HG02970 (cell line): ENCODE measurements at regions not wholly inside any gene's neighbourhood (a gene's known extent, or its start where the extent isn't known, plus 50 kb on each side); places are given as distances from the start of the nearest gene placed in this dataset.
"Not testable (repeated sequence)": the region's sequence is repeated elsewhere in the genome, so short reads cannot be mapped to it uniquely, and the experiment has no call there.

ENCODE experiments used
- ATAC-seq: cut with Tn5 transposase; IDR thresholded peaks from one replicate; pipeline ENCODE4 v1.9.1; 2021; ENCODE audit warnings: mild to moderate bottlenecking, moderate library complexity, moderate number of reproducible peaks; ENCODE audit not compliant: unreplicated experiment, low FRiP score

GRCh38 chr20:19921284-19921793, 95.8 kb upstream of the NAA20 start:
- no peak for ATAC-seq

- ATAC-seq: not testable (repeated sequence)
Measured at GRCh38 chr20:19921829-19922228, 95.3 kb upstream of the NAA20 start.

- ATAC-seq: no peak
Measured at GRCh38 chr20:19922716-19923115, 94.4 kb upstream of the NAA20 start.

DNA sequence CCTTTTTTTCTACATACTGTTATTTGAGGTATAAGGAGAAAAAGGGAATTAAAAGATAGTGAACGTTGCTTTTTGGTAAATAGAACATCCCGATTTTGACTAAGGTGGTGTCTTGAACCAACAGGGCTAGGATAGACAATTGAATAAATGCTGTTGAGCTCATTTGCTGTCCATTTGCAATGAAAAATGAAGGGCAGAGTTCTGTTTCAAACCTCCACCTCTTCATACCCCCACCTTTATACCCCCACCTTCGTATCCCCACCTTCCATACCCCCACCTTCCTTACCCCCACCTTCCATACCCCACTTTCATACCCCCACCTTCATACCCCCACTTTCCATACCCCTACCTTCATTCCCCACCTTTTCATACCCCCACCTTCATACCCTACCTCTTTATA, 93.4 kb upstream of the NAA20 start:
- ATAC-seq: no peak

GRCh38 chr20:19924255-19924654, 92.9 kb upstream of the NAA20 start:
- ATAC-seq: no peak

- ATAC-seq: no peak
Measured at GRCh38 chr20:19926591-19926990, 90.6 kb upstream of the NAA20 start.

DNA sequence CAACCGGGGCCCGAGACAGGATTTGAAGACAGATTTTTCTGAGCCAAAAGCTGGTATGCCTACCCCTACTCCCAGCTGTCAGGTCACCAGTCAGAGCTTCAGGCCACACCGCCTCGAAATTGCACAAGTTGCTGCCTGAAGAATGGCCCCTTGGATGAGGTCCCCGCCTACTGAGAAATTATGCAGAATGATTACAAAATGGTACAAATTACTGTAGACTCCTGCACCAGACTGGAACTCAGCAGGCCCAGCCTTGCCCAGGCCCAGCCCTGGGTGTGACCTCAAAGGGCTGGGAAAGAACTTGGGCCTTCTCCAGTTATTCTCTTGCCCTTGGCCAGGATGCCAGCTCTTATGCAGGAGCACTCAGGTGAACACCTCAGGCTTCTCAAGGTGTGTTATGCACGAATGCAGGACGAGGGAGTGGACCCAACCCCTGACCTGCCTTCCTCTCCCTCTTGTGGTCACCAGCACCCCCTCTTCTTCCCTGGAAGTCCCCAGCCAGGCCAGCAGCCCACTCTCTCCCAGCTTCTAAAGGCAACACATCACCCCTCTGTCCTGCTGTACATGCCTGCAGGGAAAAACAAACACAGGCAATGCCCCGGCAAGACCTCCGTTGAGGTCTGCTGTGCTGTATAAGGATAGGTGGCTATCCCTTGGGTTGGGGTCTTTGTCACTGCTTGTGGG, 88.7 kb upstream of the NAA20 start:
- ATAC-seq: no peak

GRCh38 chr20:19929012-19929360, 88.2 kb upstream of the NAA20 start:
- ATAC-seq: no peak

DNA sequence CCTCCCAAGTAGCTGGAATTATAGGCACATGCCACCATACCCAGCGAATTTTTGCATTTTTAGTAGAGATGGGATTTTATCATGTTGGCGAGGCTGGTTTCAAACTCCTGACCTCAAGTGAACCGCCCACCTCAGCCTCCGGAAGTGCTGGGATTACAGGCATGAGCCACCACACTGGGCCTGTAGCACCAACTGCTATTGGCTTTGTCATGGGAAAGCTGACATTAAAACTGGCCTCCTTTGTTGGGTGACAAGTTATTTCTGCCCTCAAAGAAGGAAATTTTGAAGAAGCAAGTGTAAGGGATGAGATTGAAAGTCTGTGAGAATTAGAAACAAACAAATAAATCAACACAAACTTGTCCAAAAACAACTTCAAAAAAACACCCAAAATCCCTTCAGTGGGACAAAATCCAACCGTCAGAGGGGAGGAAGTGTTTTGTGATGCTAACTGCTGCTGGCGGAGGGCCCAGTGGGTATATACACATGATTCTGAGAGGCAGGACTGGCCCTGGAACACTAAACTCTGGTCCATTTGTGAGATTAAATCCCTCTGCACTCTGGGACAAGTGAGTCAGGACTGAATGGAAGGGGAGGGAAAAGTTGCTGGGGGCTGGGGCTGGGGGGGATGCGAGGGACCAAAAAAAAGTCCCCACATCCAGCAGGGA, 87.5 kb upstream of the NAA20 start:
- no peak for ATAC-seq

GRCh38 chr20:19930426-19930825, 86.7 kb upstream of the NAA20 start:
- no peak for ATAC-seq

- ATAC-seq: no peak
Measured at GRCh38 chr20:19932170-19932667, 84.9 kb upstream of the NAA20 start.

GRCh38 chr20:19934792-19935491, 82.2 kb upstream of the NAA20 start:
- no peak for ATAC-seq

DNA sequence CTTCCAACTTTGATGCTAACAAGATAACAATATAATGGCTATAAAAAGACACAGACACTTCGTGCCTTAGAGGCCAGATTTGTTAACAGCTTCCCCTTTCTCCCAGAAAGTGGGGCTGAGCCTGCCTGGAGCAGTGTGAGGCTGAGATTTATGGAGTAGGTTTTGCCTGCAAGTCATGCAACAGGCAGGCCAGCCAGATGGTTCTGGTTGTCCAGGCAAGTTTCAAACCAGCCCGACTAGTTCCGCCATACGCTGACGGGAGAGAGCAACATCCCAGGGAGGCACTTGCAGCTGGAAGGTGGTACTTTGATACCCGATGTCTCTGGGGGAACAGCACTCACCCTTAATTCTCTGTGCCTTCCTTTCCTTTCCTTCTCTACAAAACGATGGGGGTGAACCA, 81.3 kb upstream of the NAA20 start:
- no peak for ATAC-seq

DNA sequence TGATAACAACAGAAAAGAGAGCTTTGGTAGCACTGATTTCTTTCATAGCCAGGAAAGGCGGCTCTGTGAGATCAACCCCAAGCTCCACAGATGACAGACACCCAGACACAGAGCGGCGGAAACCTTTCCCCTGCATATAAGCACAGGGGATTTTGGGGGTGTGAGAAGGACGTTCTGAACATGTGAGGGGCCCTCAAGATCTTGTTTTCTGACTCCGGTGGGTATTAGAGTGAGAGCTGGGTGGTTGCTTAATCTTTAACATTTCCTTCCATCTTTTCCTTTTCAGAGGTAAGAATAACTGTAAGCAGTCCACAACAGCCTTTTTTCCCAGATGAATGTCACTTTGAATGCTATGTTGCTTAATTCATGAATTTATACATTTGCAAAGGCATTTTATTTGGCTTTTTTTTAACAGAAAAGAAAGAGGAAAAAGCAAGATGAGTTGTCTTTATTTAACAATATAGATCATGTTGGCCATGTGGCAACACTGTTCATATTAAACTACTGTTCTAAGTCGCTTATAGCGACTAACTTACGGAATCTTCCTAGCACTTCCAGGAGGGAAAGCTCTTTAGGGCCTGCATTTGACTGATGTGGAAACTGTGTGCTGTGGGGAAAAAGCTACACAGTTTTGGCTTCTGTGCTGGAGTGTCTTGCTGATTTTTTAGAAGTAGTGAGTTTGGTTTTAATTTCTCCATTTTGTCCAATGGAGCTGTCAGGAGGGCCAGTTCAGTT, 80.5 kb upstream of the NAA20 start:
- ATAC-seq: no peak

DNA sequence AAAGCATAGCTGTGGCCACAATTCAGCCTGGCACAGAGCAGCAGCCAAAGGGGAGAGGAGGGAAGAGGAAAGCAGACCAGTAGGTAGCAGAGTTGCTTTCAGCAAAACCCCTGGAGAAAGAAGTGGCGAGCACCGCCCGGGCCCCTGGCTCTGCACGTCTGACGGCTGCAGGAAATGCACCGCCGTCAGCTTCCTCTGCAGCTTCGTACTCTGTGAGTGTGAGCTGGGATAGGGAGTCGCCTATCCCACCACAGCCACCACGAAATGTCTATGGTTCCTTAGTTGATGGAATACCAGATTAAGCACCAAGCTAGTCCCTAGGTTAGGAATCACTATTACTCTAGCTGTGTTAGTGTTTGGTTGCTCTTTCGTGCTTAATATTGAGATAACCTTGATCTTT, 79.9 kb upstream of the NAA20 start:
- no peak for ATAC-seq

DNA sequence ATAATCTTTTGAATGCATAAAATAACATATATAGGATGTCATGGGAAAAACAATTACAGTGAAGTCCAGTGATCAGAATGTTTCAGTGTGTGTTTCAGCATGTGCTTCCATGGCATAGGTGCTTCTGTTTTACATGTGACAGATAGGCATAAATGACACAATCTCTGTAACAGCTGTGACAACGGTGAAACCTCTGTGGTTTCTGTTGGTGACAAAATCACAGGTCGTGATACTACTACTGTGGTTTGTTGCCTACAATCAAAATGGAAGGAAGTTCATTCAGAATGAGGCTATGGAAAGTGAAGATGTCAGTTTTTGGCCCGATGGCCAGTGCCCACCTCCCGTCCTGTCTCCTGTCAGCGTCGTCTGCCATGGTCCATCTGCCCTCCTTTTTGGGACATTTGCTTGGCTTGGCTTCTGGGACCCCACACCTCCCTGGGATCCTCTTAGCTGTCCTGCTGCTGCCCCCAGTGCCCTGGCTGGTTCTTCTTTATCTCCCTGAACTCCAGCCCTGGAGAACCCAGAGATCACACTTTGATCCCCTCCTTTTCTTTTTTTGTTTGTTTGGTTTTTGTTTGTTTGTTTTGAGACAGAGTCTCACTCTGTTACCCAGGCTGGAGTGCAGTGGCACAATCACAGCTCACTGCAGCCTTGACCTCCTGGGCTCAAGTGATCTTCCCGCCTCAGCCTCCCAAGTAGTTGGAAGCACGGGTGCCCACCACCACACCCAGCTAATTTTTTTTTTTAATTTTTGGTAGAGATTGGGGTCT, 79.3 kb upstream of the NAA20 start:
- no peak for ATAC-seq

GRCh38 chr20:19938421-19939090, 78.6 kb upstream of the NAA20 start:
- ATAC-seq: no peak

GRCh38 chr20:19940988-19941460, 76.1 kb upstream of the NAA20 start:
- ATAC-seq: no peak

GRCh38 chr20:19942611-19943010, 74.6 kb upstream of the NAA20 start:
- no peak for ATAC-seq
